Activated CD4-positive, CD25-positive, alpha-beta regulatory T cell treated with anti-CD3 and anti-CD28 coated beads, Interleukin-2, amount 50 U/mL, for 72 hours (primary cell): ENCODE measurements at regions not wholly inside any gene's neighbourhood (a gene's known extent, or its start where the extent isn't known, plus 50 kb on each side); places are given as distances from the start of the nearest gene placed in this dataset.

Source experiments
- DNase-seq: peaks from one replicate; pipeline ENCODE4 v3.0.0; 2021

- no peak for DNase-seq
Observed at GRCh38 chr10:21002091-21002878, 105.2 kb upstream of the NEBL start.

- DNase-seq, result no peak
Observed at GRCh38 chr10:20999699-21000098, 102.6 kb upstream of the NEBL start.

GRCh38 chr10:20998036-20998435, 100.9 kb upstream of the NEBL start:
- no peak for DNase-seq

- DNase-seq, result no peak
Observed at GRCh38 chr10:20995123-20995987, 98.2 kb upstream of the NEBL start.

GRCh38 chr10:20993830-20994527, 96.9 kb upstream of the NEBL start:
- no peak for DNase-seq

- DNase-seq, result no peak
Observed at GRCh38 chr10:20993389-20993788, 96.3 kb upstream of the NEBL start.

GRCh38 chr10:20991526-20991925, 94.4 kb upstream of the NEBL start:
- no peak for DNase-seq

- DNase-seq, result no peak
Observed at GRCh38 chr10:20990604-20991003, 93.5 kb upstream of the NEBL start.

GRCh38 chr10:20988357-20988983, 91.4 kb upstream of the NEBL start:
- DNase-seq, result no peak

- no peak for DNase-seq
Observed at GRCh38 chr10:20986049-20986448, 88.9 kb upstream of the NEBL start.

GRCh38 chr10:20984662-20985061, 87.6 kb upstream of the NEBL start:
- no peak for DNase-seq

GRCh38 chr10:20981419-20981953, 84.4 kb upstream of the NEBL start:
- DNase-seq, result no peak

- no peak for DNase-seq
Observed at GRCh38 chr10:20978617-20979016, 81.5 kb upstream of the NEBL start.

GRCh38 chr10:20977300-20977699, 80.2 kb upstream of the NEBL start:
- no peak for DNase-seq

GRCh38 chr10:20976891-20977290, 79.8 kb upstream of the NEBL start:
- no peak for DNase-seq

- DNase-seq, result no peak
Observed at GRCh38 chr10:20976390-20976789, 79.3 kb upstream of the NEBL start.

GRCh38 chr10:20975236-20975635, 78.1 kb upstream of the NEBL start:
- DNase-seq, result no peak

- DNase-seq, result no peak
Observed at GRCh38 chr10:20972925-20973324, 75.8 kb upstream of the NEBL start.

- DNase-seq, result no peak
Observed at GRCh38 chr10:20971901-20972300, 74.8 kb upstream of the NEBL start.

- no peak for DNase-seq
Observed at GRCh38 chr10:20970708-20971107, 73.6 kb upstream of the NEBL start.

- DNase-seq, result no peak
Observed at GRCh38 chr10:20970044-20970443, 72.9 kb upstream of the NEBL start.

GRCh38 chr10:20966426-20966825, 69.3 kb upstream of the NEBL start:
- DNase-seq, result no peak
